Tibial artery (tissue), 4 donors: ENCODE measurements at regions not wholly inside any gene's neighbourhood (a gene's known extent, or its start where the extent isn't known, plus 50 kb on each side); places are given as distances from the start of the nearest gene placed in this dataset.

Experiments
- DNase-seq, 2 donors: peaks; one replicate each; pipeline ENCODE4 v3.0.0-alpha.2; 2019
- H3K27ac ChIP-seq, 2 donors: fragments of 200-600 bp; sonication (generic) in 1 of 2; 1 replicate in 1 of 2; 2 replicates in 1 of 2; pipeline ENCODE4 v1.5.1; 2018 to 2019; ENCODE audit warnings: mild to moderate bottlenecking in 1 of 2
- H3K27me3 ChIP-seq, 2 donors: fragments of 200-600 bp; sonication (generic) in 1 of 2; one replicate each; pipeline versions ENCODE4 v1.5.1 to v1.6.0; 2016 to 2019
- H3K36me3 ChIP-seq, 3 donors: fragments of 200-600 bp; sonication (generic) in 2 of 3; one replicate each; pipeline ENCODE4 v1.5.1; 2016 to 2019; ENCODE audit warnings: mild to moderate bottlenecking in 2 of 3
- H3K4me1 ChIP-seq, 4 donors: fragments of 200-600 bp; sonication (generic) in 2 of 4; 1 replicate in 3 of 4; 2 replicates in 1 of 4; pipeline ENCODE4 v1.5.1; 2016 to 2019
- H3K4me3 ChIP-seq, 2 donors: fragments of 200-600 bp; sonication (generic) in 1 of 2; 1 replicate in 1 of 2; 2 replicates in 1 of 2; pipeline ENCODE4 v1.5.1; 2018 to 2019; ENCODE audit warnings: mild to moderate bottlenecking in 2 of 2
- H3K9me3 ChIP-seq, 3 donors: fragments of 200-600 bp; sonication (generic) in 1 of 3; one replicate each; pipeline ENCODE4 v1.5.1; 2016 to 2019
- CTCF ChIP-seq, 2 experiments: fragments of 200-600 bp in 1 of 2; fragments of 450-650 bp in 1 of 2; IDR thresholded peaks; one replicate each; pipeline ENCODE4 v1.5.1; 2017 to 2019; ENCODE audit warnings: antibody characterized with exemption in 2 of 2, mild to moderate bottlenecking in 1 of 2, moderate library complexity in 1 of 2
- intact Hi-C: fragments of 100-400 bp; cut with DNase I; formaldehyde crosslinking; loops from one replicate; pipeline ENCODE4 v1.15.0; 2023; ENCODE audit warnings: low total_unique reads

GRCh38 chr18:49650426-49650891 is 88.6 kb downstream of the LIPG start:
- Histone ChIP-seq H3K4me3 (no peak overlapping the region), H3K27ac (no peak overlapping the region), H3K4me1 (peaks cover 0 to 9% (median 4%) of the 10 kb centered on the region in 4 donors), H3K27me3 (no peaks in the 10 kb centered on the region), H3K36me3 (no peaks in the 10 kb centered on the region), H3K9me3 (no peaks in the 10 kb centered on the region)
- DNase-seq, result no peak
- intact Hi-C loops, result no loop called here
- no peak for TF ChIP-seq CTCF (IDR thresholded peaks at IDR 0.05)

- intact Hi-C loops, result no loop called here
- Histone ChIP-seq H3K9me3 (no peaks in the 10 kb centered on the region), H3K36me3 (no peaks in the 10 kb centered on the region), H3K27ac (no peak overlapping the region), H3K4me3 (no peak overlapping the region), H3K27me3 (no peaks in the 10 kb centered on the region), H3K4me1 (peaks cover 0 to 13% (median 5%) of the 10 kb centered on the region in 4 donors)
- DNase-seq, result no peak
- TF ChIP-seq CTCF (IDR thresholded peaks at IDR 0.05), result no peak
Observed at GRCh38 chr18:49648811-49649210, 87.0 kb downstream of the LIPG start.
